HG02870 (cell line): ENCODE measurements at regions not wholly inside any gene's neighbourhood (a gene's known extent, or its start where the extent isn't known, plus 50 kb on each side); places are given as distances from the start of the nearest gene placed in this dataset.
"Not testable (repeated sequence)": the region's sequence is repeated elsewhere in the genome, so short reads cannot be mapped to it uniquely, and the experiment has no call there.

Experiments used
- ATAC-seq: cut with Tn5 transposase; IDR thresholded peaks from one replicate; pipeline ENCODE4 v1.9.1; 2021; ENCODE audit warnings: mild to moderate bottlenecking, moderate library complexity; ENCODE audit not compliant: unreplicated experiment

DNA sequence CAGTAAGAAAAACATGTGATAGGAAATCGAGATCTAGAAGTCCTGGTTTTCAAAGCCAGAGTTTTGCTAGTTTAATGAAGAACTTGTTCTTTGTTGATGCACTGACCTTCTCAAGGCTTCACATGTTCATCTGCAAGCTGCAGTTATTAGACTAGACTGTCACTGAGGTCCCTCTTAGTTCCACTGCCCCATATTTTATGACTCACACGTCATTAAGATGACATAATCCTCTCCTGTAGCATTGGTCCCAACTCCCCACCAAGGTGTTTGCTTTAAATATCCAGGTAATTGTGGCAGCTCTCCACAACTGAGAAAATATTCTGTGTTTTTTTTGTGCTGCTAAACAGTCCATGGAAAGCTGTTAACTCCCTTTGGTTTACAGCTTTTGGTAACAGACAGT, 149.7 kb downstream of the MREG start:
- no peak for ATAC-seq

DNA sequence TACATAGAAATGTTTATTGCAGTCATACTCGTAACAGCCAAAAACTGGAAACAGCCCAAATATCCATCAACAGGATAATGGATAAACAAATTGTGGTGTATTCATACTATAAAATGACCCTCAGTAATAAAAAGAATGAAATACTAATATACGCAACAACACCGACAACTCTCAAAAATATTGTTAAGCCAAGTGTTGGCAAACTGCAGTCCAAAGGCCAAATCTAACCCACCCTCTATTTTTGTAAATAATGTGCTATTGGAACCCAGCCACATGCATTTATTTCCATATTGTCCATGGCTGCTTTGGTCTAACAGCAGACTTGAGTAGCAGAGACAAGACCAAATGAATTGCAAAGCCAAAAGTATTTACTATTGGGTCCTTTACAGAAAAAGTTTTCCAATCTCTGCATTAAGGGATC, 151.0 kb downstream of the MREG start:
- ATAC-seq: no peak

DNA sequence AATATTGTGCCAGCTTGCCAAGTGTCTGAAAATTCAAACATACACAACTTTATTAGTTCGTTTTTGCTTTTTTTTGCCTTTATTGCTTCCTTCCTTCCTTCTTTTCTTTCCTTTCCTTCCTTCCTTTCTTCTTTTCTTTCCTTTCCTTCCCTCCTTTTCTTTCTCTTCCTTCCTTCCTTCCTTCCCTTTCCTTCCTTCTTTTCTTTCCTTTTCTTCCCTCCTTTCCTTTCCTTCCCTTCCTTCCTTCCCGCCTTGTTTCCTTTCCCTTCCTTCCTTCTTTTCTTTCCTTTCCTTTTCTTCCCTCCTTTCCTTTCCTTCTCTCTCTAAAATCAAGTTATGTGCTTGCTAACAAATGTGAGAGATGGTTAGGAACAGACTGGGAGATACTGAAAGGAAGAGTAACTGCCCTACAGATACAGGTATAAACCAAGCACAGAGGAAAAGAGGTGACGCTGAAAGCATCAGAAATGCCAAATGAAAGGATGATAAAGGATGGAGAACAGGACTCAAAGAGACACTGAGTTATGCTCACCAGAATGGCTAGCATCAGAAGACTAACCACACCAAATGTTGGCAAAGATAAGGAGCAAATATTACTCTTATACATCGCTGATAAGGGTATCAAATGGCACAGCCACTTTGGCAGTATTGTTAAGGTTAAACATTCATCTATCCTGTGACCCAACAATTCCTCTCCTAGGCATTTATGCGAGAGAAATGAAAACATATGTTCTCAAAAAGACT, 151.6 kb downstream of the MREG start:
- ATAC-seq: no peak

DNA sequence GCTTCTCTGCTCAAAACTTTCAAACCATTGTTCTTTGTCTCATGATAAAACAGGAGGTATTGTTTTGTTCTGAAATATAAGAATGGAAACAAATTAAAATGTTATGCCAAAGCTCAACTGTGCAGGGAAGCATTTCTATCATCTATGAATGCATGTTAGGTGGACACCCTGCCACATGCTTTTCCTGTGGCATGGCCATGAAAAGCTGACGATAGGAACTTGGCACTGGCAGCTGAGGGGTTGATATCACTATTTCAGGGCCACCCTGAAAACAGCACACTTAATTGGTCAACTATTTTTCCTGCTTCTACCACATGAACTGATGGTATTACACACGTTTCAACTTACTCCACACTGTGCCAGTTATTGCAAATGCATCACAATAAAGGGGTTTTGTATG, 157.3 kb downstream of the MREG start:
- ATAC-seq: no peak

DNA sequence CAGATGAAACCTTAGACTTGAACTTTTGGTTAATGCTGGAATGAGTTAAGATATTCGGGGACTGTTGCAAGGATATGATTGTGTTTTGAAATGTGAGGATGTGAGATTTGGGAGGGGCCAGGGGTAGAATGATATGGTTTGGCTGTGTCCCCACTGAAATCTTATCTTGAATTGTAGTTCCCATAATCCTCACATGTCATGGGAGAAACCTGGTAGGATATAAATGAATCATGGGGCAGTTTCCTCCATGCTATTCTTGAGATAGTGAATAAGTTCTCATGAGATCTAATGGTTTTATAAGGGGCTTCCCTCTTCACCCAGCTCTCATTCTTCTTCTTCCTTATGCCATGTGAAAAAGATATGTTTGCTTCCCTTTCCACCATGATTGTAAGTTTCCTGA, 158.0 kb downstream of the MREG start:
- ATAC-seq: not testable (repeated sequence)

DNA sequence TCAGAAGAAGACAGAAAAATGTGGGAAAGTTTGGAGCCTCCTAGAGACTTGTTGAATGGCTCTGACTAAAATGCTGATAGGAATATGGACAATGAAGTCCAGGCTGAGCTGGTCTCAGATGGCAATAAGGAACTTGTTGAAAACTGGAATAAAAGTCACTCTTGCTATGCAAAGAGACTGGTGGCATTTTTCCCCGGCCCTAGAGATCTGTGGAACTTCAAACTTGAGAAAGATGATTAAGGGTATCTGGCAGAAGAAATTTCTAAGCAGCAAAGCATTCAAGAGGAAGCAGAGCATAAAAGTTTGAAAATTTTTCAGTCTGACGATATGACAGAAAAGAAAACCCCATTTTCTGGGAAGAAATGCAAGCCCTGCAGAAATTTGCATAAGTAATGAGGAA, 159.3 kb downstream of the MREG start:
- no peak for ATAC-seq

DNA sequence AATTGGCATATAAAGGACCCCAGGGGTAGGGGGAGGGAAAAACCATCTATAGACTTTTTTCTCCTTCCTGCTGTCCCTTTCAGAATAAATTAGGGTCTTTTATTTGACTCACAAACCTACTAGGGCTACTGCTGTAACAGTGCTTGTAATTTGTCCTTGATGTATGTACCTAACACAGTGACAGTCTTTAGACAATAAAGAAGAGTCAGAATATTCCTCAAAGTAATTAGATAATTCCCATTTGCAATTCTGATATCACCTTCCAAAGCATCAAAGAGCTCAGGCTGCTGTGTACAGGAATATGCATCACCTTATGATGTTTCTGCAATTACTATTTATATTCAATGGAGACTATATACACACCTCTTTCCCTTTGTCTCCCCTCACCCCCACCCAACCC, 161.7 kb downstream of the MREG start:
- no peak for ATAC-seq

DNA sequence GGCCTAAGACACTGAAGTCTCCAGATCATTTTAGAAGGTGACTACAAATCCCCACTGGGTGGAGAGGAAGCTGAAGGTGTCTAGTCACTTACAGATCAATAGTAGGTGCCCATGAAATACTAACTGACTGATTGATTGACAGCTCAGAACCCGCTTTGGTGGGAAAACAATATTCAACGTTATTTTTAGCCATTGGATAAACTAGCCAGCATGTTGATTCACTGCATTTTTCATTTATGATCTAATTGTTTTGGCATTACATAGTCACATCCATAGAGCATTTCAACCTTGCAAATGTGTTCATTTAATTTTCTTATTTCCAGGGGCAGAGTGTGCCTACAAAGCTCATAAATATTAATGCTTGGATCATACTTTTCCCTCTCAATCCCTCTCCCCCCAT, 162.3 kb downstream of the MREG start:
- ATAC-seq: no peak

DNA sequence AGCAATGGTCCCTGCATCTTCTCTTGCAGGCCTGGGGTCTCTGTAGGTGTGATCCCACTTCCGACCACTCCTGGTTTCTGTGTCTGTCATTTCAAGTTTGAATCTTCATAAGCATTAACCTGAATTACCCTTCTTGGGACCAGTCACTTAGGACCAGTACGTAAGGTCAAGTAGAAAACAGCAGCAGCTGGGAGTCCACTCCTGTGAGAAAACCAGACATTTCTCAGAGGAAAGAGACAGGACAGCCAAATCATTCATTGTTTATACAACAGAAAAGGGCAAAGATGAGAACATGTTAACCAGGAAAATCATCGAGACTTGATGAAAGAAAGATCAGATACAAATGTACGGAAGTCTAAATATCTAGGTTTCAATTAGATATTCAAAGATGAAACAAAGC, 163.0 kb downstream of the MREG start:
- no peak for ATAC-seq

DNA sequence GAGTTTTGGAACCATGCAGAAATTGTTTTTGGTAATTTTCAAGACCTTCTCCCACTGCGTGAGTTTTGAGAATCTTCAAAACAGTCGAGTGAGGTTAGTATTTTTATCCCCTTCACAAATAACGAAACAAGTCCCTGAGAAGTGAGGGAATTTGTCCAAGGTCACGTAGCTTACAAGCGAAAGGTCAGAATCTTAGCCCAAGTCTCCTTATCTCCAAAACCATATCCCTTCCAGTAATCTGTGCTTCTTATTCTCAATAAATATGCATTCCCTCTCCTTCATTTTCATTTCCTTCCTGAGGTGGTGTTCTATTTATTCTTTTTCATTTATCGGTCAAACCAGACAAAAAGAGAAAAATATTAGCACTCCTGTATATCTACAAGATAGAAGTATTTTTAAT, 163.6 kb downstream of the MREG start:
- no peak for ATAC-seq

DNA sequence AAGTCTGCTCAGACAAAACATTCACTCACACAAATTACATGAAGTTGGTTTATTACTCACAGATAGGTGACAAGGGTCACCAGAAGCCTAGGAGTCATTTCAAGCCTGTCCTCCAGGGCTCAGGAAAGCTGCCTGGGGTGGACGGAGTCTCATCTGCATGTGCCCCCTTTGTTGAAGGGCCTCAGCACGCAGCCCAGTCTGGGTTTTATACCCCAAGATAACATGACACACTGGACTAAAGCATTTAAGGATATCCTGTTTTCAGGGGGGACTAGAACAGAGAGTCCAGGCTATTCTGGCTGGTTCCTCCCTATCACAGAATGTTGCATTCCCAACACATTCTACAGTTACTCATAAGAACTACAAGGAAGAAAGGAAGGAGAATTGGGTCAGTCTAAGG, 164.7 kb downstream of the MREG start:
- no peak for ATAC-seq

DNA sequence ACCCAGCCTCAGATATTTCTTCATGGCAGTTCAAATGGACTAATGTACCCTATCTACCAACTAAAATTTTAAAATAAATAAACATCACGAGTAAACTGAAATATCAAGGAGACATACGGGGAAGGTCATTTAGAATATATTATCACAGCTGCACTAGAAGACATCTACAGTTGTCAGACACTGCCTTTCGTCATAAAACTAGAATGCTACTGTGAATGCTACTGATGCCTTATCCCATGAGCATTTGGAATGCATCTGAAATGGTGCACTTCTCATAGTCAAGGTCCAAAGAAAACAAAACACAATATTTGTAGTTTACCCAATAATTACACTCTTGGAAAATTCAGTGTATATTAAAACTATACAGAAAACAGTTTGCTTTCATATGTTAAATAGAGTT, 165.2 kb downstream of the MREG start:
- no peak for ATAC-seq

DNA sequence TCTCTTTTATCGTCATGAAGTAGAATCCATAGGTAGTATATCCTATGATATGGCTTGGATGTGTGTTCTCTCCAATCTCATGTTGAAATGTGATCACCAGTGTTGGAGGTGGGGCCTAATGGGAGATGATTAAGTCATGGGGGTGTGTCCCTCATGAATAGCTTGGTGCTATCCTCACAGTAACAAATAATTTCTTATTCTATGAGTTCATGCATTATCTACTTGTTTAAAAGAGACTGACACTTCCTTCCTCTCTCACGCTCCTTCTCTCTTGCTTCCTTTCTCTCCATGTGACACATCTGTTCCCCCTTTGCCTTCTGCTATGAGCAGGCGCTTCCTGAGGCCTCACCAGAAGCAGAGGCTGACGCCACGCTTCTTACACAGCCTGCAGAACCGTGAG, 165.6 kb downstream of the MREG start:
- no peak for ATAC-seq

DNA sequence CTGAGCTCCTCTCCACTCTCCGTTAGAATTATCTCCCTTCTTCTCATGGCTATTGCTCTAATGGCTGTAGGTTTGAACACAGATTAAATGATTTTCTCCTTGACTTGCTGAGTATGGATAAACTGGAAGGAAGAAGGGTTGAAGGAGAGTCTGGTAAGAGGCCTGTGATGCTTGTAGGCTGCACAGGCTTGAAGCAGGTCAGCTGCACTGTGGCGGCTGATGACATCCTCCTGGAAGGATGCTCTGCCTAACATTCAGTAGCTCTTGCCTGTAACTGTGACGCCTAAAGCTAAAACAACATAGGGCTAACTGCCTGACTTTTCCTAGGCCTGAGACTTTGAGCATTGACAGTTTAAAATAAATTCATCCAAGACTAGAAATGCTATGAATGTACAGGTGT, 166.3 kb downstream of the MREG start:
- no peak for ATAC-seq

DNA sequence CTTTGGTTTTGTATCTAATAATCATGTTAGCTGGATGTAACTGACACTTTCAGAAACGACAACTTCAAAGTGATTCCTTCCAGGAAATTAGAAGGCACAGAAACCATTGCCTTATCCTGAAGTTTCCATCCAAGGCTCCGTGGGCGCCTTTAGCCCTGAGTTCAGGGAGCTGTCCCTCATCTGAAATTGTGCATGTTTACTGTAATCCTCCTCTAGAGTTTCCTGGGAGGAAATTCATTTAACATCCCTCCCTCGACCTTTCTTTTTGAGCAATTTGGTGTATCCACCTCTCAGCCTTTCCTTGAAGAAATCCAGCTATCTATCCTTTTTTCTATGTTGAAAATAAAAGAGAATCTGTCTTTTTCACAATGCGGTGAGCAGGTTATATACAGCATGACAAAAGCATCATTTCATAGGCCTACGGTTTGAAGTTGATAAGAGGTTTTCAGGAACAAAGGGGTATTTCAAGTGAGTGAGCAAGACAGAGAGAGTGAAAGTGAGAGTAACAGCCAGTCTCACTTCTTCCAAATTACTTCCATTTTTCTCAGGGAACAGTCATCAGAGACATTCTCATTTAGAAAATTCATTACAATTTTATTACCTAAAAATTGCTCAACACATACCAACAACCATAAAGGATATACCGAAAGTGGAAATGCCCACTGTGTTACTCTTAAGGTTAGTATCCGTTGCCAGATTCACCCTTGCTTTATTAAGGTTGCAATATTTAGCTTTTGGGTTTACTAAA, 167.3 kb downstream of the MREG start:
- ATAC-seq: peak; percentile 79

DNA sequence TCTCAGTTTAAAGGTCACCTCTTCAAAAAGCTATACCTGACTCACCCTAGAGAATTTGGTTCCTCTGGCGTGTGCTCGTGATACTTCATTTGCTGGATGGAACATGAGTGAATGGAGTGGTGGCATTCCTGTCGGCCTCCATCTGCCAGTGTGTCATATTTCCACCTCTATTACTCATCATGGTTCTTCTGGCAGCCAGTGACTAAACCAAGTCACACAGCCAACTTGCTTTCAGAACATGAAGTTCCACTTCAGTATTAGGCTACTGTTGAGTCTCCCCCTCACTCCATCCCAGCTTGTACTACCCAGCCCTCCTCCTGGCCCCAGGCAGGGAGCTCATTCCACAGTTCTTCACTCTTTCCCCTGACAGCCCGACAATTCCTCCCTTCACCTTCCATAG, 169.8 kb downstream of the MREG start:
- no peak for ATAC-seq

DNA sequence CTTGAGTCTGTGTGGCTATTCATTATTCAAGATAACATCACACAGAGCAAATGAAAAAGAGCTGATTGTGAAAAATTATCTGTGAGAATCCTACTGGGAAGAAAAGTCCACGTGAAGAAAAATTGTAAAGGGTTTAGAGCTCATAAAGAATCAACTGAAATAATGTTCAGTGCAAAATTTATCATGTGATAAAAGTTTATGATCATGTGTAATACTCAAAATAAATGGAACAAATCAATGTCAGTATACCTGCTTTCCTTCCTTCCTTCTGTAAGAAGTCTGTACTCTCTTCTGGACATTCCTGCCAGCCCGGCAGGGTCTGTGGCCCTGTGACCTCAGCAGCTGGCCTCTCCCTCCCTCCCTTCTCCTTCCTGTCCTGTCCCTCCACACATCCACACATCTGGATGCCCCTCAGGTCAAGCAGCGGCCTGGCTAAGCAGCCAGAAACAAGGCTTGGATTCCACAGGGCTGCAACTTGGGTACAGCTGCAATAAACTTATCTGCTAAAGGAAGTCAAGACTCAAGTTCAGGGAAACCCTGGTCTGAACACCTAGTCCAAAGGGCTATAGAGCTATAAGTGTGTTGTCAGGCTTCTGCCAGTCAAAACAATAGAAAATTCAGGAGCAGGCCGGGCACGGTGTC, 172.1 kb downstream of the MREG start:
- no peak for ATAC-seq

DNA sequence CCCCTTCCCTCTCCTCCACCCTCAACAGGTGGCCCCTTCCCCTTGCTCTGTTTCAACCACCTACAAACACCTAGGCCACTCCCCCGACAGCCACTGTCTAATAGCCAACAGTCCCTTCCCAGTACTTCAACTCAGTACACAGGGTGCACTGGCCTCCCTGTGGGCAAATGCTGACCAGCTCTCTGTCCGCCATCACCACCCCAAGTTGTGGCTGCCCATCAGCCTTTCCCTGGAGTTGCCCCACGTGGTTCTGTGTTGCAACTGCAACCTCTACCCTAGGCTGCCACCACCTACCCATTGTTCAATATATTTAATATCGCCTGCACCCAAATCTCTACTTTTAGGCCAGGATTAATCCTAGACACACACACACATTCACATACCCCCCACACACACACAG, 173.5 kb downstream of the MREG start:
- no peak for ATAC-seq

DNA sequence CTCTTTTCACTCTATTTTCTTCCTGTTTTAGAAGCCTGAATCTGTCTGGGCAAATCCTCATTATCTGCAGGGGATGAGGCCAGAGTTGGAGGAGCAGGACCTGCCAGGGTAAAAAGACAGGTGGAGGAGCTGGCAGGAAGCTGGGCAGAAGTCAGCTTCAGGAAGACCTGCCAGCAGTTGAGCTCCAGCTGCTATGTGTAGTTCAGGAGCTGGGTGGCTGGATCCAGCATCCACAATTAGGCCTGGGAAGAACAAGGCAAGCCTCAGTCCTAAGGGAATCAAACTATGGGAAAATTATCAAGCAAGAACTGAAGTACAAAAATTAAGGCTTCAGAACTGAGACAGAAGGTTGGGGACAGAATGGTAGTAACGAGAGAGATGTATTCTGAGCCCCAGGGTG, 174.0 kb downstream of the MREG start:
- ATAC-seq: no peak

DNA sequence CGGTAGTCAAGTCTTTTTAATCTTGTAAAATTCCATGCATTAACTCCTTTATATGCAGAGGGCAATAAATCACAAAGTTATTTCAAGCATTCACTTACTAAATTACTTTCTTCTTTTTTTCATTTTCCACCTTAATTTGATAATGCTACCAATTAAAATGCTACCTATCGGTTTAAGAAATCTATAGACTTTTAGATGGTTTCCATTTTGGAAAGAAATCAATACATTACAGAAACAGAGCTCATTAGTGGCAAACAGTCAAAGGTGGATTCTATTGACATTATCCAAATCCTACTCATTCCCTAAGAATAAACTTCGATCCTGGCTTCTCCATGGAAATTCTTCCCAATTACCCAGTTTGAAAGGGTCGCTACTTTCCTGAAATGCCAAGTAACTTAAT, 176.5 kb downstream of the MREG start:
- no peak for ATAC-seq

DNA sequence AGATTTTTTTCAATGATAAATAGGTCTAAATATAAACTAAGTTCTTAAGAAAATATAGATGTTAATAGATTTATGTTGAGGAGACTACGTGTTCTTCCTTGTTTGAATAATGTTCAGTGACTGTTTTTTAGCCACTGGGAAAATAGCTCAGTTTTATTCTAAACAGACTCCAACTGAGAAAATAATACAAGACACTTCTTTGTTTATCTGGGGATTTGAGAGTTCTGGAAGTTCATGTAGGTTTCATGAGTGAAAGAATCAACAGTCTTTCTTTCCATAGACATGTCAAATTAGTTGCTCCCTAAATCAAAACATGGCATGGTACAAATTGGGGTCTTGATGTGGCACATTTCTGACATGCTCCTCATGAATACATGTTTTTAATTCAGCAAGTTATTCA, 177.7 kb downstream of the MREG start:
- no peak for ATAC-seq

DNA sequence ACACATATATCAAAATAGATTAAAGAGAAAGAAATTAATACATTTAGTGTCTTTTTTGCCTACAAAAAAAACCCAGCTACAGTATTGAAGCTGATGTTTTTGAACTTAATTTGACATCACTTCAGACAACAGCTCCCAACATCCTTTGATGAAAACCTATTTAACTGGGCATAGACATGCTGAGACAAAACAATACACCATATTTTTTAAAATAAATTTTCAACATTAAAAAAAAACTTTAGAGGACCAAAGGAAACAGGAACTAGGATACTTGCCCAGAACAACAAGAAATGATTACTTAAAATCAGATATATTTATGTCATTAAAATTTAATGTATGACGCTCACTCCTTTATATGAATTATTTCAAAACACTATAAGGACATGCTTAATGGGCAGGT, 178.1 kb downstream of the MREG start:
- ATAC-seq: no peak
